ENCODE measurements at regions not wholly inside any gene's neighbourhood (a gene's known extent, or its start where the extent isn't known, plus 50 kb on each side); places are given as distances from the start of the nearest gene placed in this dataset.

- Histone ChIP-seq H3K9ac (ENCODE audit: low read length in 5 of 5) (no peak overlapping the region), H3K9me3 (ENCODE audit: control insufficient read depth in 5 of 5, low read length in 5 of 5) (no peaks in the 10 kb centered on the region), H3K4me3 (ENCODE audit: low read depth in 1 of 5, low read length in 5 of 5) (no peak overlapping the region), H3K27ac (ENCODE audit: low read depth, low read length) (no peak overlapping the region), H3K36me3 (ENCODE audit: control insufficient read depth in 5 of 5, insufficient read depth in 5 of 5, low read length in 5 of 5) (no peaks in the 10 kb centered on the region), H3K27me3 (ENCODE audit: control insufficient read depth in 5 of 5, insufficient read depth in 4 of 5, low read length in 5 of 5) (peaks cover 0 to 10% (median 3%) of the 10 kb centered on the region in 5 donors), H3K4me1 (ENCODE audit: control insufficient read depth in 5 of 5, insufficient read depth in 5 of 5, low read length in 5 of 5) (peaks cover 1 to 7% (median 6%) of the 10 kb centered on the region in 5 donors)
Measured at GRCh38 chr2:23243073-23243659, 141.8 kb upstream of the KLHL29 start.

- Histone ChIP-seq H3K4me1 (ENCODE audit: control insufficient read depth in 5 of 5, insufficient read depth in 5 of 5, low read length in 5 of 5) (peaks cover 0 to 16% (median 13%) of the 10 kb centered on the region in 5 donors), H3K36me3 (ENCODE audit: control insufficient read depth in 5 of 5, insufficient read depth in 5 of 5, low read length in 5 of 5) (no peaks in the 10 kb centered on the region), H3K27ac (ENCODE audit: low read depth, low read length) (no peak overlapping the region), H3K9me3 (ENCODE audit: control insufficient read depth in 5 of 5, low read length in 5 of 5) (no peaks in the 10 kb centered on the region), H3K4me3 (ENCODE audit: low read depth in 1 of 5, low read length in 5 of 5) (no peak overlapping the region), H3K27me3 (ENCODE audit: control insufficient read depth in 5 of 5, insufficient read depth in 4 of 5, low read length in 5 of 5) (peaks cover 0 to 5% (median under 1%) of the 10 kb centered on the region in 5 donors), H3K9ac (ENCODE audit: low read length in 5 of 5) (no peak overlapping the region)
Measured at GRCh38 chr2:23244617-23245016, 140.4 kb upstream of the KLHL29 start.

GRCh38 chr2:23246992-23247683, 137.8 kb upstream of the KLHL29 start:
- Histone ChIP-seq H3K27me3 (ENCODE audit: control insufficient read depth in 5 of 5, insufficient read depth in 4 of 5, low read length in 5 of 5) (peaks cover 0 to 2% (median 0%) of the 10 kb centered on the region in 5 donors), H3K36me3 (ENCODE audit: control insufficient read depth in 5 of 5, insufficient read depth in 5 of 5, low read length in 5 of 5) (no peaks in the 10 kb centered on the region), H3K9me3 (ENCODE audit: control insufficient read depth in 5 of 5, low read length in 5 of 5) (no peaks in the 10 kb centered on the region), H3K4me3 (ENCODE audit: low read depth in 1 of 5, low read length in 5 of 5) (no peak overlapping the region), H3K9ac (ENCODE audit: low read length in 5 of 5) (no peak overlapping the region), H3K4me1 (ENCODE audit: control insufficient read depth in 5 of 5, insufficient read depth in 5 of 5, low read length in 5 of 5) (peaks cover 0 to 27% (median 20%) of the 10 kb centered on the region in 5 donors), H3K27ac (ENCODE audit: low read depth, low read length) (no peak overlapping the region)

GRCh38 chr2:23248667-23249066, 136.3 kb upstream of the KLHL29 start:
- Histone ChIP-seq H3K9me3 (ENCODE audit: control insufficient read depth in 5 of 5, low read length in 5 of 5) (no peaks in the 10 kb centered on the region), H3K9ac (ENCODE audit: low read length in 5 of 5) (no peak overlapping the region), H3K36me3 (ENCODE audit: control insufficient read depth in 5 of 5, insufficient read depth in 5 of 5, low read length in 5 of 5) (no peaks in the 10 kb centered on the region), H3K27ac (ENCODE audit: low read depth, low read length) (no peak overlapping the region), H3K4me3 (ENCODE audit: low read depth in 1 of 5, low read length in 5 of 5) (no peak overlapping the region), H3K27me3 (ENCODE audit: control insufficient read depth in 5 of 5, insufficient read depth in 4 of 5, low read length in 5 of 5) (peaks cover 0 to 2% (median 0%) of the 10 kb centered on the region in 5 donors), H3K4me1 (ENCODE audit: control insufficient read depth in 5 of 5, insufficient read depth in 5 of 5, low read length in 5 of 5) (peaks cover 0 to 27% (median 20%) of the 10 kb centered on the region in 5 donors)

- H3K4me3 ChIP-seq (ENCODE audit: low read depth in 1 of 5, low read length in 5 of 5), result no peak overlapping the region
- peaks cover 0 to 2% (median 0%) of the 10 kb centered on the region in 5 donors for H3K27me3 ChIP-seq (ENCODE audit: control insufficient read depth in 5 of 5, insufficient read depth in 4 of 5, low read length in 5 of 5)
- no peak overlapping the region for H3K27ac ChIP-seq (ENCODE audit: low read depth, low read length)
- no peaks in the 10 kb centered on the region for H3K36me3 ChIP-seq (ENCODE audit: control insufficient read depth in 5 of 5, insufficient read depth in 5 of 5, low read length in 5 of 5)
- no peak overlapping the region for H3K9ac ChIP-seq (ENCODE audit: low read length in 5 of 5)
- no peaks in the 10 kb centered on the region for H3K9me3 ChIP-seq (ENCODE audit: control insufficient read depth in 5 of 5, low read length in 5 of 5)
- H3K4me1 ChIP-seq (ENCODE audit: control insufficient read depth in 5 of 5, insufficient read depth in 5 of 5, low read length in 5 of 5), result peaks cover 0 to 27% (median 20%) of the 10 kb centered on the region in 5 donors
Measured at GRCh38 chr2:23249348-23249747, 135.6 kb upstream of the KLHL29 start.

GRCh38 chr2:23250371-23250770, 134.6 kb upstream of the KLHL29 start:
- Histone ChIP-seq H3K4me3 (ENCODE audit: low read depth in 1 of 5, low read length in 5 of 5) (no peak overlapping the region), H3K36me3 (ENCODE audit: control insufficient read depth in 5 of 5, insufficient read depth in 5 of 5, low read length in 5 of 5) (no peaks in the 10 kb centered on the region), H3K9ac (ENCODE audit: low read length in 5 of 5) (no peak overlapping the region), H3K9me3 (ENCODE audit: control insufficient read depth in 5 of 5, low read length in 5 of 5) (no peaks in the 10 kb centered on the region), H3K27me3 (ENCODE audit: control insufficient read depth in 5 of 5, insufficient read depth in 4 of 5, low read length in 5 of 5) (peaks cover 0 to 2% (median 0%) of the 10 kb centered on the region in 5 donors), H3K27ac (ENCODE audit: low read depth, low read length) (no peak overlapping the region), H3K4me1 (ENCODE audit: control insufficient read depth in 5 of 5, insufficient read depth in 5 of 5, low read length in 5 of 5) (peaks cover 0 to 20% (median 17%) of the 10 kb centered on the region in 5 donors)

GRCh38 chr2:23256643-23257042, 128.3 kb upstream of the KLHL29 start:
- Histone ChIP-seq H3K9ac (ENCODE audit: low read length in 5 of 5) (no peak overlapping the region), H3K4me3 (ENCODE audit: low read depth in 1 of 5, low read length in 5 of 5) (no peak overlapping the region), H3K4me1 (ENCODE audit: control insufficient read depth in 5 of 5, insufficient read depth in 5 of 5, low read length in 5 of 5) (no peaks in the 10 kb centered on the region), H3K27me3 (ENCODE audit: control insufficient read depth in 5 of 5, insufficient read depth in 4 of 5, low read length in 5 of 5) (no peaks in the 10 kb centered on the region), H3K27ac (ENCODE audit: low read depth, low read length) (no peak overlapping the region), H3K36me3 (ENCODE audit: control insufficient read depth in 5 of 5, insufficient read depth in 5 of 5, low read length in 5 of 5) (no peaks in the 10 kb centered on the region), H3K9me3 (ENCODE audit: control insufficient read depth in 5 of 5, low read length in 5 of 5) (no peaks in the 10 kb centered on the region)

GRCh38 chr2:23260621-23261020, 124.4 kb upstream of the KLHL29 start:
- Histone ChIP-seq H3K4me1 (ENCODE audit: control insufficient read depth in 5 of 5, insufficient read depth in 5 of 5, low read length in 5 of 5) (no peaks in the 10 kb centered on the region), H3K27ac (ENCODE audit: low read depth, low read length) (no peak overlapping the region), H3K4me3 (ENCODE audit: low read depth in 1 of 5, low read length in 5 of 5) (no peak overlapping the region), H3K27me3 (ENCODE audit: control insufficient read depth in 5 of 5, insufficient read depth in 4 of 5, low read length in 5 of 5) (no peaks in the 10 kb centered on the region), H3K9ac (ENCODE audit: low read length in 5 of 5) (no peak overlapping the region), H3K9me3 (ENCODE audit: control insufficient read depth in 5 of 5, low read length in 5 of 5) (no peaks in the 10 kb centered on the region), H3K36me3 (ENCODE audit: control insufficient read depth in 5 of 5, insufficient read depth in 5 of 5, low read length in 5 of 5) (no peaks in the 10 kb centered on the region)

GRCh38 chr2:23268467-23269263, 116.3 kb upstream of the KLHL29 start:
- H3K9me3 ChIP-seq (ENCODE audit: control insufficient read depth in 5 of 5, low read length in 5 of 5), result no peaks in the 10 kb centered on the region
- no peaks in the 10 kb centered on the region for H3K36me3 ChIP-seq (ENCODE audit: control insufficient read depth in 5 of 5, insufficient read depth in 5 of 5, low read length in 5 of 5)
- H3K27ac ChIP-seq (ENCODE audit: low read depth, low read length), result no peak overlapping the region
- no peak overlapping the region for H3K9ac ChIP-seq (ENCODE audit: low read length in 5 of 5)
- no peaks in the 10 kb centered on the region for H3K4me1 ChIP-seq (ENCODE audit: control insufficient read depth in 5 of 5, insufficient read depth in 5 of 5, low read length in 5 of 5)
- H3K27me3 ChIP-seq (ENCODE audit: control insufficient read depth in 5 of 5, insufficient read depth in 4 of 5, low read length in 5 of 5), result no peaks in the 10 kb centered on the region
- H3K4me3 ChIP-seq (ENCODE audit: low read depth in 1 of 5, low read length in 5 of 5), result no peak overlapping the region

GRCh38 chr2:23269747-23270146, 115.2 kb upstream of the KLHL29 start:
- H3K4me3 ChIP-seq (ENCODE audit: low read depth in 1 of 5, low read length in 5 of 5), result no peak overlapping the region
- H3K27ac ChIP-seq (ENCODE audit: low read depth, low read length), result no peak overlapping the region
- H3K9me3 ChIP-seq (ENCODE audit: control insufficient read depth in 5 of 5, low read length in 5 of 5), result no peaks in the 10 kb centered on the region
- H3K27me3 ChIP-seq (ENCODE audit: control insufficient read depth in 5 of 5, insufficient read depth in 4 of 5, low read length in 5 of 5), result no peaks in the 10 kb centered on the region
- no peaks in the 10 kb centered on the region for H3K36me3 ChIP-seq (ENCODE audit: control insufficient read depth in 5 of 5, insufficient read depth in 5 of 5, low read length in 5 of 5)
- no peaks in the 10 kb centered on the region for H3K4me1 ChIP-seq (ENCODE audit: control insufficient read depth in 5 of 5, insufficient read depth in 5 of 5, low read length in 5 of 5)
- no peak overlapping the region for H3K9ac ChIP-seq (ENCODE audit: low read length in 5 of 5)
